Ramos (cell line): ENCODE measurements at regions not wholly inside any gene's neighbourhood (a gene's known extent, or its start where the extent isn't known, plus 50 kb on each side); places are given as distances from the start of the nearest gene placed in this dataset.
"Not testable (repeated sequence)": the region's sequence is repeated elsewhere in the genome, so short reads cannot be mapped to it uniquely, and the experiment has no call there.

ENCODE experiments used
- in situ Hi-C: fragments of 300-500 bp; cut with MboI; formaldehyde crosslinking; loops from one replicate; pipeline ENCODE4 v1.14.3; 2022; ENCODE audit warnings: low sequenced_read_pairs; ENCODE audit not compliant: unreplicated experiment

- in situ Hi-C loops, result no loop called here
These were observed 444.0 kb upstream of the PTGER4 start for GRCh38 chr5:40235471-40236400.

DNA sequence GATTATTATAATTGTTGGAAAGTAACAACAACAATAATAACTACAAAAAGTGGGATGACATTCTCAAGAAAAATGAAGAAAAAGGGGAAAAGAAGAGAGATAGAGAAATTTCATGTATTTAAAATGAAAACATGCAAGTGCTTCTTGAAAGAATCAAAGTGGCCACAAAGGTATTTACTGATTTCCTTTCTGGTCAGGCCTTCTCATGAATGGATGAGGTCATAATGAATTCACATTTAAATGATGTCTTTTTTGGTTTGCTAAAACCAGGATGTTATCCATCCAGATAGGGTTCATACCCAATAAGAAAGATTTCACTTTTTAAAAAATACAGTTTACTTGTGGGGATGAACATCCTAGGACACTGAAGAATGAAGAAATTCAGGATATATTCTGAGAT lies 446.4 kb upstream of the PTGER4 start:
- in situ Hi-C loops, result no loop called here

DNA sequence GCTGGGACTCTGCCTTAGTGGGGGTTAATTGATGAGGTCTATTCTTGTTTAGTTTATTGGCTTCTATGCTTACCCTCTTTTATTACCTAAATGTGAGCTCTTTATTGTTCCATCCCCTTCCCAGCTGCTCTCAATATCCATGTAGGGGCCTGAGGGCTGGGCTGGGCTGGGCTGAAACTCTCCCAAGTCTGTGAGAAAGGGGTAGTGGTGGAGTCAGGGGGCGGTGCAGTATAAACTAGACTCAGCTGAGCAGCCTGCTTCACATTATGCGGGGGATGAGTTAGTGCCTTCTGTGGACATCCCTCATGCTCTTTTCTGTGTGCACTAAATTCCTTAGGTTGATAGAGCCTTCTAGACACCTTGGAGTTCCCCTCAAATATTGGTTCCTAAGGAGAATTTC lies 451.8 kb upstream of the PTGER4 start:
- in situ Hi-C loops, result no loop called here

DNA sequence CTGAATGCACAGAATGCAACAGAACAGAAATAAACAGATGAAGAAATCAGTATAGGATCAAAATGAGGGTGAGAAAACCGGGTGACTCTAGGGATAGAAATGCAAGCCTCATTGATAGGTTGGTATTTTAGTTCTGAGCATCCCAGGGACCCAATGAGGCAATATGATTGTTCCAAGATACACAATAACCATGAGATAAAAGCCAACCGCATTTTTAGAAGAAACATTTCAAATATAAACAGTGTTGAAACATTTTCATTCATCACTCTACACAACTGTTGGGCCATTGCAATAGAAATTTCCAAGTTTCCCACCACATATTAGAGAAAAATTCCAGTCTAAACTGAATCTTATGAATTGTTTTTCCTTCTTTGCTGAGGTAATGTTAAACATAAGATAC lies 452.3 kb upstream of the PTGER4 start:
- in situ Hi-C loops, result no loop called here

DNA sequence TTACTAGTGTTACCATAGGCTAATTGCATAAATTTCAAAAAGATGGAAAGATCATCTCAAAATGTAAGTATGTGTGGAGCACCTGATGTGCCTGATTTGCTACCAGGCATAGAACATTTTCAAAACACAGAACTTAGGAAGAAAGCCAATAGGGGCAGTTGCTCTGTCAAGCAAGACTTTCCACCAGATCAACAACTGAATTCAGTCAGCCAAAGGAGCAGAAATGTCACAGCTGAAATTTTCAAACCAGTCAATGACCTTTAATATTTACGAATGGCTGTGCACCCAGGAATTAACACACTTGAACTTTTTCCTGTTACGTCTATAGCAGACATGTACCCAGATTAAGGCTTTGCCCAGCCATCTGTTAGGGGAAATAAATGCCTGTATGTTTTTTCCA lies 452.8 kb upstream of the PTGER4 start:
- in situ Hi-C loops, result no loop called here

DNA sequence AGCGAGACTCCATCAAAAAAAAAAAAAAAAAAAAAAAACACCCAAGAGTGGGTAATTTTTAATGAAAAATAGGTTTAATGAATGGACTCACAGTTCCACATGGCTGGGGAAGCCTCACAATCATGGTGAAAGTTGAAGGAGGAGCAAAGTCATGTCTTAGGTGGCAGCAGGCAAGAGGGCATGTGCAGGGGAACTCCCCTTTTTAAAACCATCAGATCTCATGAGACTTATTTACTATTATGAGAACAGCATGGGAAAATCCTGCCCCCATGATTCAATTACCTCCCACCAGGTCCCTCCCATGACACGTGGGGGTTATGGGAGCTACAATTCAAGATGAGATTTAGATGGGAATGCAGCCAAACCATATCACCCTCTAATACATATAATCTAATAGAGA lies 454.6 kb upstream of the PTGER4 start:
- in situ Hi-C loops, result not testable (repeated sequence)

DNA sequence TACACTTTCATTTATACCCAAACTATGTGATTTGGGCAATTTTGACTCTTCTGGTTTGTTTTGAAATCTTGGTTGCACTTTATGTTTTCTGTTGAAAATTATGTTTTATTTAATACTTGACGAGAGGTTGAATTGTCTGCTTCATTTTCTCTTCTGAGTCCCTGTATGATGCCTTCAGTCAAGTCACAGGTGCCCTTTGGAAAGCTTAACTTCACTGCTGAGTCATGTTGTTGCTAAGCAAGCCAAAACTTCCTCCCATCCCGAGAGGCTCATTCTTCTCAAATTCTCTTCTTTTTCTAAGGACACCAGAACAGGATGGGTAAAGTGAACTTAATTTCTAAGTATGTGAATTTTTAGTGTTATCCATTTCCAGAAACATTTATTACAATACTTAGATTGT lies 455.3 kb upstream of the PTGER4 start:
- in situ Hi-C loops, result no loop called here

- in situ Hi-C loops, result no loop called here
These were observed 455.8 kb upstream of the PTGER4 start for GRCh38 chr5:40223884-40224402.

DNA sequence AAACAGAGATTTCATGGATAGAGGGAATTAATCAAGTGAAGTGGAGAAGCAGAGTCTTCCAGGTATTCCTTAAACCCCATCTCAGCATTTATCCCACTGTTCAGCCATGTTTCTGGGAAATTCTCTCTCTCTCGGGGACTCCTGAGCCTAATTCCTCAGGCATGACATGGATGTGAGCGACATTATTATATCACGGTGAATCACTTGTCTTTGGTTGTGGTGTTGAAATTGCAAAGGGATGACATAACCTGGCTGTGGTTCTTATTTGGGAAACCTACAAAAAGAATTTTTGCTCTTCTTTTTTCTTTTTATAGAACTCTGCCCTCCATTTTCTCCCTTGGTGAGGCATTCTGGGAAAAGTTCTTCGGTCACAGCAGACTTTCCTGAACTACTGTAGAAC lies 457.9 kb upstream of the PTGER4 start:
- in situ Hi-C loops, result no loop called here

GRCh38 chr5:40221255-40221654 lies 458.5 kb upstream of the PTGER4 start:
- in situ Hi-C loops, result no loop called here

DNA sequence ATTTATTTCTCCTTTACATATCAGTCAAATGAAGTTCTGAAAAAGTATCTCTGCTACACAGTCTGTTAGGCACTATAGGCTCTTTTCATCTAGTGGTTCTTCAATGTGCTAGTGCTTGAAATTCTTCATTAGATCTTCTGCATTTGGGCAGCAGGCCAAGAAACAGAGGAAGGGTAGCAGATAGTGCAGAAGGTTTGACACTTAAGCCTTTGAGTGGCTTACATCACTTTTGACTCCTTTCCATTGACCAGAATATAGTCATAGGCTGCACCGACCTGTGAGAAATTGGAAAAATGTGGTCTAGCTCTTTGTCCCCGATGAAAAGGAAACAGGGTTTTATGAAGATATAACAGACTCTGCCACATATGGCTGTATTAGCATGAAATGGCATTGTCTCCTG lies 459.5 kb upstream of the PTGER4 start:
- in situ Hi-C loops, result no loop called here

DNA sequence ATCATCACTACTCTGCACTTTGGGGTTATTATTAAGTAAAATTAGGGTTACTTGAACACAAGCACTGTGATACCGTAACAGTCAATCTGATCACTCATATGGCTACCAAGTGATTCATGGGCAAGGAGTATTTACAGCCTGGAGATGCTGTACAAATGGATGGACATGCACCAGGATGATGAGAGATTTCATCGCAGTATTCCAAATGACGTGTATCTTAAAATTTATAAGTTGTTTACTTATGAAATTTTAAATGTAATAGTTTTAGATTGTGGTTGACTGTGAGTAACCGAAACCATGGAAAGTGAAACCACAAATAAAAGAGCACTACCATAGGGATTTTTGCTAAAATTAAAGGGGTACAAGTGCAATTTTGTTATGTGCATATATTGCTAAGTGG lies 462.2 kb upstream of the PTGER4 start:
- in situ Hi-C loops, result no loop called here

- in situ Hi-C loops, result no loop called here
These were observed 469.0 kb upstream of the PTGER4 start for GRCh38 chr5:40210694-40211093.

DNA sequence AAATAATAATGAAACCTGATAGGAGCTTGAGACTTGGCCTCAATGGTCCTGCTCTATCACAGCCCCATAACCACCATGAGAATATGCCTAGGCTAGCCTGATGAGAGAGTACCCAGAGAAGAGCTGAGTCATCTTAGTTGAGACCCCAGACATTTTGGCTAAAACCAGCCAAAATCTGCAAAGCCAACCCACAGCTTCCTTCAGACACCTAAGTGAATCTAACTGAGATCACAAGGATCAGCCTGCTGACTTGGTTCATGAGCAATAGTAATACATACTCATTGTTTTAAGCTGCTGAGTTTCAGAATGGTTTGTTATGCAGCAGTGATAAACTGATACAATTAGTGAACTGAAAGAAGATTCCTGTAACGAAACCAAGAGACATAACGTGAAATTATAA lies 473.7 kb upstream of the PTGER4 start:
- in situ Hi-C loops, result no loop called here

GRCh38 chr5:40204144-40204543 lies 475.6 kb upstream of the PTGER4 start:
- in situ Hi-C loops, result no loop called here

DNA sequence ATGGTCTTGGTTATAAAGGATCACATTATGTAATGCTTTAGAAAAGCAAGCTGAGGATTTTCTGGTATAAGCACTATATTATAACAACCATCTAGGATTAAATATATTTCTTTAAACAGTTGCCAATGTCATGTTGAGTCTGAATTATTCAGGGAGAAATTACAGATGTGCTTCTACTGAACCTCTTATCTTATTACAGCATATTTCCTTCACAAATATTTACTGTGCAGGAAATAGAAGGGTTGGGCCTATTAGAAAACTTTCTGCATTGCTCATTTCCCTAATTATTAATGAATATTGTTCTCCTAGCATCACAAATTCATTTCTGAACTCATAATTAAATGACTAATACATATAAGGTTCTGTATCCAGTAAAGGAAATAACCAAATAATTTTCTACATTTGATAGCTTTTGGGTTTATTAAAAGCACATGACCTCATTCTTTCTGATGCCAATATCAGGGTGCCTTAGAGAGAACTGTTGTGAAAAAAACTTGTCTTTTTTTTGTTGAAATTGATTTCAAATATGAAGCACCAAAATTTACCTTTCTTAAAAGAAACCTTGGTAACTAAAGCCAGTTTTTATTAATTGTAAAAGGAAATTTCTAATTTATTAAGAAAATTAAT lies 476.8 kb upstream of the PTGER4 start:
- in situ Hi-C loops, result no loop called here

DNA sequence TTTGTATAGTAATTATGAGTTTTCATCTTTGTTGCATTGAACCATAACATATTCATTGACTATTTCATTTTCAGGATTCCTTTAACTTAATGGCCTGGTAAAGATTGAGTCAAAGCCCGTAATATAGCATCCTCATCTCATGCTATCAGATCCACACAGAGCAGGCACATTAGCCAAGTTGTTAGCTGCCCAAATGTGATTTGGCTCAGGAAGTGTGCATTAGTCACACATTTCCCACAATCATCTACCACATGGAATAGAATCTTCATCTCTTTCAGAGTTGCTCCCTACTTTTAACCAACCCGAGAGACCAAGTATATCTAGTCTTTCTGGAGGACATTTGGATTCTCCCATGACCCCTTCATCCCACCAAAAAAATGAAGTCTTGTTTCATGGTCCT lies 481.0 kb upstream of the PTGER4 start:
- in situ Hi-C loops, result no loop called here

GRCh38 chr5:40195574-40195973 lies 484.1 kb upstream of the PTGER4 start:
- in situ Hi-C loops, result not testable (repeated sequence)

- in situ Hi-C loops, result no loop called here
These were observed 488.6 kb upstream of the PTGER4 start for GRCh38 chr5:40191150-40191549.

DNA sequence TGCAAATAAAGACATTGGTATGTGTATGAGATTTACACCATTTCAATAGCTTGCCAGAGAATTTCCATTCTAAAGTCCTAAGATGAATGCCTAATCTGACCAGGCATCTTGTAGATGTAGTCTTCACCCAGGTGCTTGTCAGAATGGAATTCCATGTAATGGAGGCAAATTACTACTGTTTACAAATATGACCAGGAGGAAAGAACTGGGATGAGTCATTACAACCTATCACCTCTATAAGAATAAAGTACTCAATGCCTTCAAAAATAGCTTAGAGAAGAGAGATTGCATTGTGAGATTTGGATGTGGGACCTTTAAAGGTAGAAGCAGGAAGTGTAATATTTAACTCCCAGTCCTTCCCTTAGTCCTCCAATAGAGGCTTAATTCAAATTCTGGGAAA lies 507.0 kb upstream of the PTGER4 start:
- in situ Hi-C loops, result no loop called here

- in situ Hi-C loops, result no loop called here
These were observed 507.7 kb upstream of the PTGER4 start for GRCh38 chr5:40171971-40172370.

DNA sequence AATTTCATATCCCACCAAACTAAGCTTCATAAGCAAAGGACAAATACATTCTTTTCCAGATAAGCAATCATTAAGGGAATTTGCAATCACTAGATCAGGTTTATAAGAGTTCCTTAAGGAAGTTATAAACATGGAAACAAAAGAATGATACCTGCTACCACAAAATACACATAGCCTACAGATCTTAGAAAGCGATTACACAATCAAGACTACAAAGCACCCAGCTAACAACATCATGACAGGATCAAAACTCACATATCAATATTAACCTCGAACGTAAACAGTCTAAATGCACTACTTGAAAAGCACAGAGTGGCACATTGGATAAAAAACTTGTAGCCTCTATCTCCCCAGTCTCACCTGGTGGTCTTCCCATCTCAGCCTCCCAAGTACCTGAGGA lies 512.4 kb upstream of the PTGER4 start:
- in situ Hi-C loops, result no loop called here
